AG04450 (cell line): ENCODE measurements at regions not wholly inside any gene's neighbourhood (a gene's known extent, or its start where the extent isn't known, plus 50 kb on each side); places are given as distances from the start of the nearest gene placed in this dataset.

ENCODE experiments used
- CTCF ChIA-PET: fragments of 300-600, 350-600 bp; formaldehyde crosslinking; extraction: SDS; loops from one replicate; lab custom pipeline; 2022; ENCODE audit warnings: antibody characterized with exemption, inconsistent platforms; lab: Charles Lee
- POLR2A ChIA-PET: fragments of 350-600 bp; formaldehyde crosslinking; extraction: SDS; loops from one replicate; lab custom pipeline; 2021; ENCODE audit warnings: antibody characterized with exemption, inconsistent platforms; lab: Yijun Ruan, JAX
- DNase-seq: peaks from one replicate; pipeline ENCODE4 v3.0.0-alpha.2; 2011; ENCODE audit warnings: low read depth, low spot score
- H3K27ac ChIP-seq: one replicate; pipeline ENCODE4 v1.5.1; 2012; ENCODE audit warnings: low read depth, low read length, control low read depth
- H3K27me3 ChIP-seq: one replicate; pipeline ENCODE4 v1.6.0; 2012; ENCODE audit warnings: low read length; ENCODE audit not compliant: control insufficient read depth, insufficient read depth
- H3K4me3 ChIP-seq: 2 replicates; pipeline ENCODE4 v1.5.1; 2011; ENCODE audit warnings: mild to moderate bottlenecking, low read depth, low read length, control low read depth
- H3K9me3 ChIP-seq: 2 replicates; pipeline ENCODE4 v1.5.1; 2012; ENCODE audit warnings: low read length; ENCODE audit not compliant: control insufficient read depth, insufficient read depth
- CTCF ChIP-seq: IDR thresholded peaks from 2 replicates; pipeline ENCODE4 v1.5.1; 2011; ENCODE audit warnings: low read depth, low read length, control low read depth, inconsistent platforms

DNA sequence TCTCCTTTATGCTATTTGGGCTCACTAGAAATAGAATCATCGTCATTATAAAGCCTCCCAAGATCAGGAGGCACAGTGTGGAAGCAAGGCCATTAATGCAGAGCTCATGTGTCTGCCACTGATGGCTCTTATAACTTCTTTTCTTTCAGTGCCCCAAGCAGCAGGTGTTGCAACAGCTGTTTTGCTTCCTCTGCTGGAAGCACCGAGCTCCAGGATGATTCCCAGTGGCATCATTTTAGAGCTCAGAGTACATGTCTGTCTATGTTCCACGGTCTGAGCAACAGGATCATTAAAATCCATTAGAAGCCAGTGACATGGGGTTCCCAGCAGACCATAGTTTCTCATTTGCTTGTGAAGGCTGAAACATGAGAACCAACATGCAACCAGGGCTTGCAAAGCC, 803.0 kb upstream of the FAT3 start:
- DNase-seq = no peak
- H3K4me3 ChIP-seq = no peak overlapping the region
- POLR2A ChIA-PET = no interaction called here
- TF ChIP-seq CTCF = no peak
- no peaks in the 10 kb centered on the region for H3K9me3 ChIP-seq
- no peak overlapping the region for H3K27ac ChIP-seq
- no peaks in the 10 kb centered on the region for H3K27me3 ChIP-seq
- CTCF ChIA-PET = no interaction called here

GRCh38 chr11:91407842-91408241, 816.8 kb upstream of the FAT3 start:
- DNase-seq = no peak
- no peaks in the 10 kb centered on the region for H3K27me3 ChIP-seq
- TF ChIP-seq CTCF = no peak
- CTCF ChIA-PET = no interaction called here
- no peak overlapping the region for H3K4me3 ChIP-seq
- no peak overlapping the region for H3K27ac ChIP-seq
- peaks cover 5% of the 10 kb centered on the region for H3K9me3 ChIP-seq
- POLR2A ChIA-PET = no interaction called here

GRCh38 chr11:91406009-91406408, 818.6 kb upstream of the FAT3 start:
- no peak for DNase-seq
- Histone ChIP-seq H3K4me3 (no peak overlapping the region), H3K27ac (no peak overlapping the region), H3K27me3 (no peaks in the 10 kb centered on the region), H3K9me3 (peaks cover 5% of the 10 kb centered on the region)
- no peak for TF ChIP-seq CTCF
- ChIA-PET CTCF (no interaction called here), POLR2A (no interaction called here)

GRCh38 chr11:91404344-91404743, 820.3 kb upstream of the FAT3 start:
- Histone ChIP-seq H3K27me3 (no peaks in the 10 kb centered on the region), H3K27ac (no peak overlapping the region), H3K4me3 (no peak overlapping the region), H3K9me3 (peaks cover 5% of the 10 kb centered on the region)
- TF ChIP-seq CTCF = no peak
- CTCF ChIA-PET = no interaction called here
- no peak for DNase-seq
- POLR2A ChIA-PET = no interaction called here

- Histone ChIP-seq H3K27me3 (no peaks in the 10 kb centered on the region), H3K27ac (no peak overlapping the region), H3K4me3 (no peak overlapping the region), H3K9me3 (no peaks in the 10 kb centered on the region)
- ChIA-PET POLR2A (no interaction called here), CTCF (no interaction called here)
- no peak for DNase-seq
- no peak for TF ChIP-seq CTCF
Measured at GRCh38 chr11:91397134-91397468, 827.5 kb upstream of the FAT3 start.
